GM12892 (cell line): ENCODE measurements at regions not wholly inside any gene's neighbourhood (a gene's known extent, or its start where the extent isn't known, plus 50 kb on each side); places are given as distances from the start of the nearest gene placed in this dataset.

Experiments
- POLR2A ChIP-seq: IDR thresholded peaks from 2 replicates; pipeline ENCODE4 v1.6.1; 2011; ENCODE audit warnings: low read depth, low read length, control low read depth
- POLR2AphosphoS5 ChIP-seq: IDR thresholded peaks from 2 replicates; pipeline ENCODE4 v1.6.1; 2011; ENCODE audit warnings: low read depth, low read length, control low read depth

GRCh38 chr13:73579574-73580274 lies 520.9 kb downstream of the KLF5 start:
- no peak for TF ChIP-seq POLR2AphosphoS5
- TF ChIP-seq POLR2A, result no peak
